ENCODE measurements at regions not wholly inside any gene's neighbourhood (a gene's known extent, or its start where the extent isn't known, plus 50 kb on each side); places are given as distances from the start of the nearest gene placed in this dataset.

- no peak for DNase-seq (ENCODE audit: low read depth)
- no peak overlapping the region for H3K4me3 ChIP-seq (ENCODE audit: low read depth, low read length)
- no peak for TF ChIP-seq CTCF (IDR thresholded peaks at IDR 0.05; ENCODE audit: low read depth, low read length, missing control alignments)
Measured at GRCh38 chr5:152501294-152501693, 96.2 kb upstream of the NMUR2 start.

DNA sequence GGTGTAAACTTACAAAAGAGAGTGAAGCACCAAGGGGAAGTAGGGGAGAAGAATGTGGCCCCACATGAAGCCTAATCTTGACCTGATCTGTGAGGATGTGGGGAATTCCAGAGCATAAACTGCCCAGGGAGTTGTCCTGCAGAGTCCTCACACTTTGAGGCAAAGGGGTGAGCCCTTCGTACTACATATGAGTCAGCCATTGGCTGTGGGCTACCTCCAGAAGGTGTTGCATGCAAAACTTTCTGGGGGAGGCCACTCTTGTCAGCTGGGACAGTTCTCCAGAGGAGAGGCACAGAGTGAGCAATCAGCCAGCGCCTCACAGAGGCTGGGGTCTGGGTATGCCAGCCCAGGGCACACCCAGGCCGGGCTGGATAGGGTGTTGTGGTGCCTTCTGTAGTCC, 98.1 kb upstream of the NMUR2 start:
- DNase-seq (ENCODE audit: low read depth), result no peak
- H3K4me3 ChIP-seq (ENCODE audit: low read depth, low read length), result no peak overlapping the region
- TF ChIP-seq CTCF (IDR thresholded peaks at IDR 0.05; ENCODE audit: low read depth, low read length, missing control alignments), result no peak

DNA sequence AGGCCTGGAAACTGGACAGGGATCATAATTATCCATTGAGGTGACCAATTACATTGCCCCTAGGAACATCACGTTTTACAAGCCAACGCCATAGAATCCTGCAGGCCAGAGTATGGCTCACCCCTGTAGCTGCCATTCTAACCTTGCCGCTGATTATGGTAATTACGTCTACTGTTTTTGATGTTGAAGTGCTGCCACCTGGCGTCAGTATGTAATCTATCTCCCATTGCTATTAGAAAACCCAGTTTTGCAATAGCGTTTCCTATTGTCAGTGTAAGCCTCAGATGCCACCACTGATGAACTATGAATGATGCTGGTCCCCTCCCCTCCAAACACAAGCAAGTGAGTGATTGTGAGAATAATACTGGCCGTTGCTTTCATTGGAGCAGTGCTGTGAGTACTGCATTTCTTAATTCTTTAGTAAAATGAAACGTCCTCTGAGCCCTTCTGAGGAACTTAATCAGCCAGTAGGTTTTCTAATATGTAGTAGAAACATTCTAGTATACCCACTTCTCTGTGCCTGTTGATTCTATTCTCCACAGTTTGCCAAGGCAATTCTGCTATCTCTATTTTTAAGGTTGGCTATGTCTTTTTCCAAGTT, 100.5 kb upstream of the NMUR2 start:
- H3K4me3 ChIP-seq (ENCODE audit: low read depth, low read length), result no peak overlapping the region
- peak; percentile 65 for TF ChIP-seq CTCF (IDR thresholded peaks at IDR 0.05; ENCODE audit: low read depth, low read length, missing control alignments)
- peak; percentile 21 for DNase-seq (ENCODE audit: low read depth)

DNA sequence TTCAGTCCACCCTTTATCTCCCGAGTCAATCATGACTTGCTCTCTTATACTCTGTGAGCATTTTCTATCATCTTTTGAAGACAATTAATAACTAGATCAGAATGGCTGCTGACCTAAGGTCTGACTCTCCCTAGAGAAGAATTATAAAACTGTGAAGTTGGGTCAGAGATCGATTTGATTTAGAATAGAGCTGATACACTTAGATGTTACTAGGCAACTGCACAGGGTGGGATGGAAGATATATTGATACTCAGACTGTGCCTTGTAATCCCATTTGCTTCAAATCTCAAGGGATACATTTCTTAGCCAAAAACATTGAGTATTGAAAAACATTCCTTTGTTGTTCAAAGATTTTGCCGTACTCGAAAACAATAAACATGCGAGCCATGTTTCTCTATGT, 106.0 kb upstream of the NMUR2 start:
- DNase-seq (ENCODE audit: low read depth), result no peak
- H3K4me3 ChIP-seq (ENCODE audit: low read depth, low read length), result no peak overlapping the region
- TF ChIP-seq CTCF (IDR thresholded peaks at IDR 0.05; ENCODE audit: low read depth, low read length, missing control alignments), result no peak

DNA sequence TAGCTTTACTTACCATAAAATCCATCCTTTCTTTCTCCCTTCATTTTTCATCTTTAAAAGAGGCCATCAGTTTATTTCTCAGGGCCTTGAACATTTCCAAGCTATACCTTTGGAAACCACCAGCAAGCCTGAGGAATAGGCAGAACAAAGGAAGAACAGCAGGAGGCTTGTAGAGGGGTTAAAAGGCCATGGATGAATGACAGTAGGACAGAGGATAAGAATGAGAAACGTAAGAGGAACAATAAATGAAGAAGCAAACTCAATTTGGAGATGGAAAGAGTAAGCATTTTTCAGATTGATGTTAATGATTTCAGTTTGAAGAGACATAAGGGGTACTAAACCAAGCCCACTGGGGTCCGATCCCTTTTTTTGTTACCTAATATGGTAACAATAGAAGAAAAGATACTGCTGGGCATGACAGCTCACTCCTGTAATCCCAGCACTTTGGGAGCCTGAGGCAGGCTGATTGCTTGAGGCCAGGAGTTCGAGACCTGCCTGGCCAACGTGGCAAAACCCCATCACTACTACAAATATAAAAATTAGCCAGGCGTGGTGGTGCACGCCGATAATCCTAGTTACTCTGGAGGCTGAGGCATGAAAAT, 106.6 kb upstream of the NMUR2 start:
- H3K4me3 ChIP-seq (ENCODE audit: low read depth, low read length), result no peak overlapping the region
- DNase-seq (ENCODE audit: low read depth), result no peak
- TF ChIP-seq CTCF (IDR thresholded peaks at IDR 0.05; ENCODE audit: low read depth, low read length, missing control alignments), result no peak

- TF ChIP-seq CTCF (IDR thresholded peaks at IDR 0.05; ENCODE audit: low read depth, low read length, missing control alignments), result peak; percentile 39
- DNase-seq (ENCODE audit: low read depth), result no peak
- no peak overlapping the region for H3K4me3 ChIP-seq (ENCODE audit: low read depth, low read length)
Measured at GRCh38 chr5:152514827-152515397, 109.8 kb upstream of the NMUR2 start.

DNA sequence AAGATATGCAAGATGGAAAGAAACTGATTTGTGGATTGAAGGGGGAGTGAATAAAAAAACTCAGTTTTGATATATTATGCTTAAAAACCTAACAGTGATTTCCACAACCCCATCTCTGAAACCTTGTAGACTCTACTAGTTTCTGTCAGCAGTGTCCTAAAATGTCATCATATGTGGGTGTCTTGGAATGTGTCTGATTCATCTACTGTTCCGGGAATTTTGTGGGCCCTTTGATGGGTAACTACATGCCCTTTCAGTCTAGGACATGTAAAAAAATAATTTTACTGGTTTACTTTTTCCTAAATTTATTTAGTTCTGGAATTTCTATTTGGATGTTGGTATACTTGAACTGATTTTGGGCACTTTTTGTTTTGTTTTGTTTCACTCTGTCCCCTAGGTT, 118.9 kb upstream of the NMUR2 start:
- TF ChIP-seq CTCF (IDR thresholded peaks at IDR 0.05; ENCODE audit: low read depth, low read length, missing control alignments), result no peak
- no peak overlapping the region for H3K4me3 ChIP-seq (ENCODE audit: low read depth, low read length)
- no peak for DNase-seq (ENCODE audit: low read depth)
